ENCODE measurements at regions not wholly inside any gene's neighbourhood (a gene's known extent, or its start where the extent isn't known, plus 50 kb on each side); places are given as distances from the start of the nearest gene placed in this dataset.
"Not testable (repeated sequence)": the region's sequence is repeated elsewhere in the genome, so short reads cannot be mapped to it uniquely, and the experiment has no call there.

GRCh38 chr10:2548071-2548470 is 519.3 kb upstream of the PFKP start:
- no peaks in the 10 kb centered on the region for H3K4me1 Mint-ChIP-seq (ENCODE audit: insufficient read depth, unreplicated experiment)
- TF ChIP-seq CTCF (IDR thresholded peaks at IDR 0.05; ENCODE audit: unreplicated experiment): no peak
- no peaks in the 10 kb centered on the region for H3K36me3 Mint-ChIP-seq (ENCODE audit: insufficient read depth, unreplicated experiment)
- intact Hi-C loops (cut with micrococcal nuclease): no loop called here
- H3K27ac Mint-ChIP-seq (ENCODE audit: low read depth, unreplicated experiment): no peak overlapping the region
- BruUV-seq (replicated peaks): no TSS peak
- no peaks in the 10 kb centered on the region for H3K9me3 Mint-ChIP-seq (ENCODE audit: unreplicated experiment)
- CTCF ChIA-PET: no interaction called here
- no peaks in the 10 kb centered on the region for H3K27me3 Mint-ChIP-seq (ENCODE audit: insufficient read depth, unreplicated experiment)
- no peak for DNase-seq (ENCODE audit: unreplicated experiment)
- POLR2A ChIA-PET: no interaction called here
- H3K4me3 Mint-ChIP-seq (ENCODE audit: unreplicated experiment): no peak overlapping the region

GRCh38 chr10:2547606-2548005 is 519.7 kb upstream of the PFKP start:
- TF ChIP-seq CTCF (IDR thresholded peaks at IDR 0.05; ENCODE audit: unreplicated experiment): no peak
- H3K9me3 Mint-ChIP-seq (ENCODE audit: unreplicated experiment): no peaks in the 10 kb centered on the region
- POLR2A ChIA-PET: no interaction called here
- intact Hi-C loops (cut with micrococcal nuclease): no loop called here
- CTCF ChIA-PET: no interaction called here
- no peaks in the 10 kb centered on the region for H3K4me1 Mint-ChIP-seq (ENCODE audit: insufficient read depth, unreplicated experiment)
- H3K27ac Mint-ChIP-seq (ENCODE audit: low read depth, unreplicated experiment): no peak overlapping the region
- no TSS peak for BruUV-seq (replicated peaks)
- no peaks in the 10 kb centered on the region for H3K27me3 Mint-ChIP-seq (ENCODE audit: insufficient read depth, unreplicated experiment)
- DNase-seq (ENCODE audit: unreplicated experiment): no peak
- H3K36me3 Mint-ChIP-seq (ENCODE audit: insufficient read depth, unreplicated experiment): no peaks in the 10 kb centered on the region
- no peak overlapping the region for H3K4me3 Mint-ChIP-seq (ENCODE audit: unreplicated experiment)

GRCh38 chr10:2546894-2547293 is 520.5 kb upstream of the PFKP start:
- H3K4me1 Mint-ChIP-seq (ENCODE audit: insufficient read depth, unreplicated experiment); H3K9me3 Mint-ChIP-seq (ENCODE audit: unreplicated experiment); POLR2A ChIA-PET; H3K27ac Mint-ChIP-seq (ENCODE audit: low read depth, unreplicated experiment); DNase-seq (ENCODE audit: unreplicated experiment); CTCF ChIA-PET; H3K36me3 Mint-ChIP-seq (ENCODE audit: insufficient read depth, unreplicated experiment); BruUV-seq (replicated peaks); H3K27me3 Mint-ChIP-seq (ENCODE audit: insufficient read depth, unreplicated experiment); H3K4me3 Mint-ChIP-seq (ENCODE audit: unreplicated experiment); intact Hi-C loops (cut with micrococcal nuclease): not testable (repeated sequence)

GRCh38 chr10:2543974-2544373 is 523.4 kb upstream of the PFKP start:
- CTCF ChIA-PET: interaction anchor here (0.6 kb wide), 1 partner anchor 240 kb away, joined by 3 read pairs; no protein-coding TSS in a partner anchor
- H3K27ac Mint-ChIP-seq (ENCODE audit: low read depth, unreplicated experiment): no peak overlapping the region
- intact Hi-C loops (cut with micrococcal nuclease): no loop called here
- DNase-seq (ENCODE audit: unreplicated experiment): no peak
- POLR2A ChIA-PET: no interaction called here
- H3K36me3 Mint-ChIP-seq (ENCODE audit: insufficient read depth, unreplicated experiment): no peaks in the 10 kb centered on the region
- no peaks in the 10 kb centered on the region for H3K9me3 Mint-ChIP-seq (ENCODE audit: unreplicated experiment)
- BruUV-seq (replicated peaks): no TSS peak
- H3K27me3 Mint-ChIP-seq (ENCODE audit: insufficient read depth, unreplicated experiment): no peaks in the 10 kb centered on the region
- no peak overlapping the region for H3K4me3 Mint-ChIP-seq (ENCODE audit: unreplicated experiment)
- TF ChIP-seq CTCF (IDR thresholded peaks at IDR 0.05; ENCODE audit: unreplicated experiment): no peak
- H3K4me1 Mint-ChIP-seq (ENCODE audit: insufficient read depth, unreplicated experiment): no peaks in the 10 kb centered on the region

GRCh38 chr10:2543142-2543886 is 524.0 kb upstream of the PFKP start:
- Mint-ChIP-seq H3K27ac (ENCODE audit: low read depth, unreplicated experiment) (no peak overlapping the region), H3K27me3 (ENCODE audit: insufficient read depth, unreplicated experiment) (no peaks in the 10 kb centered on the region), H3K9me3 (ENCODE audit: unreplicated experiment) (no peaks in the 10 kb centered on the region), H3K4me1 (ENCODE audit: insufficient read depth, unreplicated experiment) (no peaks in the 10 kb centered on the region), H3K36me3 (ENCODE audit: insufficient read depth, unreplicated experiment) (no peaks in the 10 kb centered on the region), H3K4me3 (ENCODE audit: unreplicated experiment) (no peak overlapping the region)
- CTCF ChIA-PET: interaction anchor here (0.9 kb wide), 1 partner anchor 589 kb away, joined by 4 read pairs; no protein-coding TSS in a partner anchor
- POLR2A ChIA-PET: no interaction called here
- no TSS peak for BruUV-seq (replicated peaks)
- no peak for DNase-seq (ENCODE audit: unreplicated experiment)
- no peak for TF ChIP-seq CTCF (IDR thresholded peaks at IDR 0.05; ENCODE audit: unreplicated experiment)
- intact Hi-C loops (cut with micrococcal nuclease): no loop called here

All from MCF 10A (cell line).